ENCODE measurements at regions not wholly inside any gene's neighbourhood (a gene's known extent, or its start where the extent isn't known, plus 50 kb on each side); places are given as distances from the start of the nearest gene placed in this dataset.
"Not testable (repeated sequence)": the region's sequence is repeated elsewhere in the genome, so short reads cannot be mapped to it uniquely, and the experiment has no call there.

DNA sequence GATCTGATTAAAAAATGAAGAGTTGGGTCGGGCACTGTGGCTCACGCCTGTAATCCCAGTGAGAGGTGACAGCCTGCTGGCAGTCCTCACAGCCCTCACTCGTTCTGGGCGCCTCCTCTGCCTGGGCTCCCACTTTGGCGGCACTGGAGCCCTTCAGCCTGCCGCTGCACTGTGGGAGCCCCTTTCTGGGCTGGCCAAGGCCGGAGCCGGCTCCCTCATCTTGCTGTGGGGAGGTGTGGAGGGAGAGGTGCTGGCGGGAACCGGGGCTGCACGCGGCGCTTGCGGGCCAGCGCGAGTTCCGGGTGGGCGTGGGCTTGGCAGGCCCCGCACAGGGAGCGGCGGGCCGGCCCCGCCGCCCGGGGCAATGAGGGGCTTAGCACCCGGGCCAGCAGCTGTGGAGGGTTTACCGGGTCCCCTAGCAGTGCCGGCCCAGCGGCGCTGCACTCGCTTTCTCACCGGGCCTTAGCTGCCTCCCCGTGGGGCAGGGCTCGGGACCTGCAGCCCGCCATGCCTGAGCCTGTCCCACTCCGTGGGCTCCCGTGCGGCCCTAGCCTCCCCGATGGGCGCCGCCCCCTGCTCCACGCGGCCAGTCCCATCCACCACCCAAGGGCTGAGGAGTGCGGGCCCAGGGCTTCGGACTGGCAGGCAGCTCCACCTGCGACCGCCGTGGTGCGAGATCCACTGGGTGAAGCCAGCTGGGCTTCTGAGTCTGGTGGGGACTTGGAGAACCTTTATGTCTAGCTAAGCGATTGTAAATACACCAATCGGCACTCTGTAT, 534.1 kb upstream of the ARRDC3 start:
- H3K4me3 Mint-ChIP-seq; H3K36me3 Mint-ChIP-seq (ENCODE audit: insufficient read depth in 2 of 2); H3K27ac Mint-ChIP-seq; DNase-seq; H3K27me3 Mint-ChIP-seq (ENCODE audit: low read depth); H3K4me1 Mint-ChIP-seq (ENCODE audit: low read depth); H3K9me3 Mint-ChIP-seq; ATAC-seq (replicated peaks in 1 of 2): not testable (repeated sequence)

DNA sequence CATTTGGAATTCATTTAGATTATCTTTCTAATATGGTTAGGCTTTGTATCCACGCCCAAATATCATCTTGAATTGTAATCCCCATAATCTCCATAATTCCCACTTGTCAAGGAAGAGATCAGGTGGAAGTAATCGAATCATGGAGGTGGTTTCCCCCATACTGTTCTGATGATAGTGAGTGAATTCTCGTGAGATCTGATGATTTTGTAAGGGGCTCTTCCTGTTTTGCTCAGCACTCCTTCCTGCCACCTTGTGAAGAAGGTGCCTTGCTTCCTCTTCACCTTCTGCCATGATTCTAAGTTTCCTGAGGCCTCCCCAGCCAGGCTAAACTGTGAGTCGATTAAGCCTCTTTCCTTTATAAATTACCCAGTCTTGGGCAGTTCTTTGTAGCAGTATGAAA, 527.5 kb upstream of the ARRDC3 start:
- DNase-seq (no peak), ATAC-seq (replicated peaks in 1 of 2) (no peak)
- H3K36me3 Mint-ChIP-seq (ENCODE audit: insufficient read depth in 2 of 2): no peaks in the 10 kb centered on the region
- no peak overlapping the region for H3K27ac Mint-ChIP-seq
- H3K4me3 Mint-ChIP-seq: no peak overlapping the region
- no peaks in the 10 kb centered on the region for H3K4me1 Mint-ChIP-seq (ENCODE audit: low read depth)
- peaks cover 0 to 1% of the 10 kb centered on the region in 2 donors for H3K9me3 Mint-ChIP-seq
- H3K27me3 Mint-ChIP-seq (ENCODE audit: low read depth): no peaks in the 10 kb centered on the region

DNA sequence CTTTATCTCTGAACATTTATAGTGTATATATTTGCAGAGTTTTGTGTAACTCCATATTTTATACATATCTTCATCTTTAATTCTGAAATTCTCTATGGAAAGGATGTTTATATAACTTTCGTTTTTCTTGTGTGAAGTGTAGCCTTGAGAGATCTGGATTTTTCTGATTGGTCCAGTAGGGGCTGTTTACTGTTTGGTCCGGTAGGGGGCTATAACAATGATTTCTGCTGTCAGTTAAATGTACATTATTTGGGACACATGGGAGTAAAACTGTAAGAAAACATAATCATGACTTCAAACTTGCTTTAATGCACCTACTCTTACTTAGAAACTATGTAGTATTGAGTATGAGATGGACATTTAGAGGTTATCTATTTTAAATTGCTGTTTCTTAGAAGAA, 527.1 kb upstream of the ARRDC3 start:
- H3K4me3 Mint-ChIP-seq: no peak overlapping the region
- no peak for ATAC-seq (replicated peaks in 1 of 2)
- peaks cover 0 to 1% of the 10 kb centered on the region in 2 donors for H3K9me3 Mint-ChIP-seq
- H3K36me3 Mint-ChIP-seq (ENCODE audit: insufficient read depth in 2 of 2): no peaks in the 10 kb centered on the region
- no peaks in the 10 kb centered on the region for H3K4me1 Mint-ChIP-seq (ENCODE audit: low read depth)
- no peaks in the 10 kb centered on the region for H3K27me3 Mint-ChIP-seq (ENCODE audit: low read depth)
- no peak overlapping the region for H3K27ac Mint-ChIP-seq
- no peak for DNase-seq

DNA sequence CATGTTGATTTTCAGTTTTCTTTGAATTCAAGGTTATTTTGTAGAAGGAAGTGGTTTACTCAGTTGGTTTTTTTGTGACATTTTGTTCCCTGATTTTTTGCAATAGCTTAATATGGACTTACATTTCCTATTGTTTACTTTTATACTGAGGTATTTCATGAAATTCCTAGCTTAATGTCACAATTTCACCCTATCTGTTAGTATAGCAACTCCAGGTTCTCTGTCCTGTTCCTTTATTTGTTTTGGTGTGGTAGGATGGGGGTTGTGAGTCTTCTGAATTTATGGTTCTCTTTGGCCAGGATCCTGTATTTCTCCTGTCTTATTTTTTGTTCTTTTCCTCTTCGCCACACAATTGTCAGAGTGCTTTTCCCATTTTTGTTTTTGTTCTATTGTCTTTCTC, 523.4 kb upstream of the ARRDC3 start:
- Mint-ChIP-seq H3K27ac (no peak overlapping the region), H3K4me1 (ENCODE audit: low read depth) (no peaks in the 10 kb centered on the region), H3K9me3 (peaks cover 0 to 1% of the 10 kb centered on the region in 2 donors), H3K27me3 (ENCODE audit: low read depth) (no peaks in the 10 kb centered on the region), H3K4me3 (no peak overlapping the region), H3K36me3 (ENCODE audit: insufficient read depth in 2 of 2) (no peaks in the 10 kb centered on the region)
- DNase-seq (no peak), ATAC-seq (replicated peaks in 1 of 2) (no peak)

DNA sequence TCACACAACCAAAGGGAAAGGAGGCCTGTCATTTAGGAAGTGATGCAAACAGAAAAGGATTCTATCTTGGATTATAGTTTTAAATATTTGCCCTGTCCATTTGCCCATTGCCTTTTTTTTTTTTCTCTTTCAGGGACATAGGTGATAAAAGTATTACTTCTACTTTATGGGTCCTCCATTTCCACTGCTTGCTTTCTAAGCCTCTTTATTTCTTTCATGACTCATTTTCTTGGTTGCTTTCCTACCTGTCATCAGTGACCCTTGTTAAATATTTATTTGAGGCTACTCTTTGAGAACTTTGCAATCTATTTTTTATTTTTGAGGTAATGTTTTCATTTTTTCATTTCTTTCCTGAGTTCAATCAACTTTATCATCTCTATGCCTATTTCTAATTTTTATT, 522.9 kb upstream of the ARRDC3 start:
- H3K27me3 Mint-ChIP-seq (ENCODE audit: low read depth): no peaks in the 10 kb centered on the region
- DNase-seq (no peak), ATAC-seq (replicated peaks in 1 of 2) (no peak)
- H3K4me3 Mint-ChIP-seq: no peak overlapping the region
- no peaks in the 10 kb centered on the region for H3K4me1 Mint-ChIP-seq (ENCODE audit: low read depth)
- H3K27ac Mint-ChIP-seq: no peak overlapping the region
- H3K36me3 Mint-ChIP-seq (ENCODE audit: insufficient read depth in 2 of 2): no peaks in the 10 kb centered on the region
- H3K9me3 Mint-ChIP-seq: peaks cover 0 to 1% of the 10 kb centered on the region in 2 donors

DNA sequence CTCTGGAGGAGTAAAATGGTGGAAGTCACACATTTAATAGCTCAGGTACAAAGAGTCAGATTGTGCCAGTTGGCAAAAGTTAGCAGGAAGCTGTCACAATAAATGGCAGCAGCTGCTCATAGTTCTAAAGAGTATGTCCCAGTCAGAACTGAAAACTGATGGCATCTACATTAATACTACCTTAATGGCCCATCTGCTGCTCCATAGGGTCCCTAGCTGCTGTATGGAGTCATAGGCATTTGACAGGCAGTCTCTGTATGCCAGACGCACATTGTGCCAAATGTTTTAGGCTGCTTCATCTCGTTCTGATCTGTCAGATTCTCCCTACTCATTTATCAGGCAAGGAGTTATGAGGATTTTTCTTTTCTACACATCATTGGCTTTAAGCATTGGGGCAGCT, 515.8 kb upstream of the ARRDC3 start:
- Mint-ChIP-seq H3K9me3 (peaks cover 0 to 1% of the 10 kb centered on the region in 2 donors), H3K4me3 (no peak overlapping the region), H3K27me3 (ENCODE audit: low read depth) (no peaks in the 10 kb centered on the region), H3K27ac (no peak overlapping the region), H3K36me3 (ENCODE audit: insufficient read depth in 2 of 2) (no peaks in the 10 kb centered on the region), H3K4me1 (ENCODE audit: low read depth) (no peaks in the 10 kb centered on the region)
- DNase-seq: no peak
- no peak for ATAC-seq (replicated peaks in 1 of 2)

DNA sequence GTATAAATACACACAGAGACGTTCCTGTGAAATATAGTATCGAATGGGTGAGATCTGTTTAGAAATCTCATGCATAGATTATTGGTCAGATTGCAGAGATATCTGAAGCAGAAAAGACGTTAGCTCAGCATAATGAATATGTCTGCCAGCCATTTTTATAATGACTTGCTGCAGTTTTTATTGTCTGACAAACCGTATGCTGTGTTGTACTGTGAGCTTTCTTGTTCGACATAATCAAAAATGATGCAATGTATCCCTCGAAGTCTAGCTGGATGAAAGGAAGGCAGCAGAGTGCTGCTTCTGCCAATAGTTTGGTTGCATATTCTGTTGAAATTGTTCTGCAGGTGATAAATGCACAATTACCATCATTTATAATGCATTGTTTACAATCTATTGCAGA, 514.9 kb upstream of the ARRDC3 start:
- peaks cover 0 to 1% of the 10 kb centered on the region in 2 donors for H3K9me3 Mint-ChIP-seq
- H3K27ac Mint-ChIP-seq: no peak overlapping the region
- H3K4me3 Mint-ChIP-seq: no peak overlapping the region
- DNase-seq (no peak), ATAC-seq (replicated peaks in 1 of 2) (no peak)
- no peaks in the 10 kb centered on the region for H3K36me3 Mint-ChIP-seq (ENCODE audit: insufficient read depth in 2 of 2)
- H3K4me1 Mint-ChIP-seq (ENCODE audit: low read depth): no peaks in the 10 kb centered on the region
- no peaks in the 10 kb centered on the region for H3K27me3 Mint-ChIP-seq (ENCODE audit: low read depth)

DNA sequence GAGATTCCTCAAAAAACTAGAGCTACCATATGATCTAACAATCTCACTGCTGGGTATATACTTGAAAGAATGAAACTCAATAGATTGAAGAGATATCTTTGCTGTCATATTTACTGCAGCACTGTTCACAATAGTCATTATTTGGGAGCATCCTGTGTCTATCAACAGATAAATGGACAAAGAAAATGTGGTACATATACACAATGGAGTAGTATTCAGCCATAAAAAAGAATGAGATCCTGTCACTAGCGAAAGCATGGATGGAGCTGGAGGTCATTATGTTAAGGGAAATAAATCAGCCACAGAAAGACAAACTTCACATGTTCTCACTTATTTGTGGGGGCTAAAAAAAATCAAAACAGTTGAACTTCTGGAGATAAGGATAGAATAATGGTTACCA, 505.7 kb upstream of the ARRDC3 start:
- Mint-ChIP-seq H3K4me1 (ENCODE audit: low read depth) (no peaks in the 10 kb centered on the region), H3K27me3 (ENCODE audit: low read depth) (no peaks in the 10 kb centered on the region), H3K27ac (no peak overlapping the region), H3K36me3 (ENCODE audit: insufficient read depth in 2 of 2) (no peaks in the 10 kb centered on the region), H3K4me3 (no peak overlapping the region), H3K9me3 (peaks cover 0 to 4% of the 10 kb centered on the region in 2 donors)
- ATAC-seq (replicated peaks in 1 of 2): no peak
- DNase-seq: no peak

DNA sequence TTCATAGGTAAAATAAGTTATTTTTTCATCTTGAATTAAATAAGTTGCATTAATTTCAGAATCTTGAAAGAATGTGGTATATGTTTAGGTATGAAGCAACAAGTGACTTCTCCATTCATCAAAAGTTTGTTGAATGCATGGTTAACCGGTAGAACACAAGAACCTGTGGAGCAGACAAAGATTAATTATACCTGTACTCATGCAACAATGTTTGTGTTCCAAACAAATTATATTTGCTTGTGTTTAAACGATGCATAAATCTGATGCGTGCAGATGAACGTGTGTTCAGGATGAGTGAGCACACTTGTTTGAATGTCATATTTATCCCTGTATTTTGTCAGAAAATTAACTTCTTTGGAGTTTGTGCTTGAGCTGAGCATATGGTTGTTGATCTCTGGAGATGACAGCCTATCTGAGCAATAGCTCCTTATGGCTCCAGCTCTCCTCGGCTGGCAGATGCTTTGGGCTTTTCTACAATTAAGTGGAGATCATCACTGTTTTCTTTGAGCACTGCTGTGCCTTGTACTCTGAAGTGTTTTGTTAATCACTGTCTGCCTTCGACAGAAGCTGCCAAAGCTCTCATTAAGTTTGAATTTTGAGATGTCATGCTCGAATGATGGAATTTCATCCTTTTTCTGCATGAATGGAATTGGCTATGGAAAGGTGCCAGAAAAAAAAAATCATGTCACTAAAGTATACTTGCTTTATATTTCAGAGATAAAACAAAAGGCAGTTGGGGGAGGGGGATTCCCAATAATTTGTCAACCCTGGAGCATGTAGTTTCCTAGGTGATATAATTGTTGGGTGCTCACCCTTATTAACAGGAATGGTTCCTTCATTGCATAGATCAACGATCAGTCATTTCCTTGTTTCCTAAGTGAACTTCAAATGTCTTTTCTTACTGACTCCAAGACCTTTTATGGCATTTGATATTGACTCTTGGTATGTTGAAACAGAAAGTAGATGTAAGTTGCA, 502.5 kb upstream of the ARRDC3 start:
- H3K27me3 Mint-ChIP-seq (ENCODE audit: low read depth): no peaks in the 10 kb centered on the region
- no peak for DNase-seq

DNA sequence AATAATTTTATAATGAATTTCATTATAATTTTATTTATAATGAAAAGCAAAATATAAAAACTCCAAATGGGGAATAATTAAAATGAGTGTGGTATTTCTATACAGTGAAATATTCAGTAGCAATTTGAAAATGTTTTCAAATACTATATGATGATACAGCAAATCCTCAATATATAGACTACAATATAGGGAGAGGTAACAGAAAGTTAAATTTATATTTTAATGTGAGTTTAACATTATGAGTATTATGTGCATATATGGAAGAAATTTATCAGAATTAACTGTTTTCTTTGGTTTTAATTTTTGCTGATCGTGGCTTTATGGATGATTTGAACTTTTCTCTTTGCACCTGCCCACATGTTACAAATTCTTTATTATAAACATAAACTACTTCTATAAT, 500.9 kb upstream of the ARRDC3 start:
- H3K9me3 Mint-ChIP-seq: peaks cover 5 to 8% of the 10 kb centered on the region in 2 donors

More for the DNA sequence above, 502.5 kb upstream of the ARRDC3 start:
- Mint-ChIP-seq H3K4me3 (no peak overlapping the region), H3K27ac (no peak overlapping the region), H3K4me1 (ENCODE audit: low read depth) (no peaks in the 10 kb centered on the region), H3K36me3 (ENCODE audit: insufficient read depth in 2 of 2) (no peaks in the 10 kb centered on the region), H3K9me3 (peaks cover 1 to 4% of the 10 kb centered on the region in 2 donors)
- no peak for ATAC-seq (replicated peaks in 1 of 2)

DNA sequence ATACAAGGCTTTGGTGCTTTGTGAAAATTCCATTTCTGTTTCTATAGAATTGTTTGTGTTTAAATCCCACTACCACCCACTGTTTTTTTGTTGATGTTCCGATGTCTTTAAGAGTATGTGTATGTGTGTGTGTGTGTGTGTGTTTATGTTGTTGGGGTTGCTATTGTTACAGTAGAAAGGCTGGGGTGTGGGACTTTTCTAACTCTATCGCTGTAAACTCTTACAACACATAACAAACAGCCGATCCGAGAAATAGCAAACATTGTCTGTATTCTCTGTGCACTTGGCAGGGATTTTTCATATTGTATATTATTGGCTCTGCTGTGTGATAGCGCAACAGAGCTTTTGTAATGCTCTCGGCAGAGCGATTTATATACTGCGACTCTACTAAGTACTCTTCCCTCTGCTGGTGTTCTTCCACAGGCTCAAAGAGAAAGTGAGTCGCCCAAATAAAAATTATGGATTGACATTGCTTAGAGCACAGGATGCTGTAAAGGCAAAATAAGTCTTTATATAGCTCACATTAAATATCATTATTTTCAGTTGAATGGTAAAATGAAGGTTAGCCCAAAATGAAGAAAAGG, 492.2 kb upstream of the ARRDC3 start:
- ATAC-seq (replicated peaks in 1 of 2) (no peak), DNase-seq (no peak)
- H3K4me1 Mint-ChIP-seq (ENCODE audit: low read depth): no peaks in the 10 kb centered on the region
- H3K36me3 Mint-ChIP-seq (ENCODE audit: insufficient read depth in 2 of 2): no peaks in the 10 kb centered on the region
- no peak overlapping the region for H3K4me3 Mint-ChIP-seq
- no peaks in the 10 kb centered on the region for H3K27me3 Mint-ChIP-seq (ENCODE audit: low read depth)
- H3K27ac Mint-ChIP-seq: no peak overlapping the region
- peaks cover 2 to 4% of the 10 kb centered on the region in 2 donors for H3K9me3 Mint-ChIP-seq

More for the DNA sequence above, 500.9 kb upstream of the ARRDC3 start:
- Mint-ChIP-seq H3K36me3 (ENCODE audit: insufficient read depth in 2 of 2) (no peaks in the 10 kb centered on the region), H3K4me1 (ENCODE audit: low read depth) (no peaks in the 10 kb centered on the region), H3K27ac (no peak overlapping the region), H3K4me3 (no peak overlapping the region), H3K27me3 (ENCODE audit: low read depth) (no peaks in the 10 kb centered on the region)
- ATAC-seq (replicated peaks in 1 of 2): no peak
- DNase-seq: no peak

DNA sequence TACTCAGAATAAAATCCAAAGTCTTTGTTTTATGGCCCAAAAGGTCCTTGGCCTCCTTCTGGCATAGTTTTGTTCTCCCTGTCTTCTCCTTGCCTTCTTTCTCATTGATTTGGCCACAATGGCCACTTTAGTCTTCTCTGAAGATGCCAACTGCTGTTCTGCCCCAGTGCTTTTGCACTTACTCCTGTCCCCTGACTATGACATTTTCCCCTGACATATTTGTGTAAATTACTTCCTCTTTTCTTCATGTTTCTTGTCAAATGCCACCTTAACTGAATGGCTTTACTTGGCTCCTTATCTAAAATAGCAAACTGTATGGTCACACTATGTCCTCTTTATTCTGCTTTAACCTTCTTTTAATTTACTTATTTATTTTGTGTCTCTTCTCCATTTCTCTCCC, 484.7 kb upstream of the ARRDC3 start:
- Mint-ChIP-seq H3K4me3 (no peak overlapping the region), H3K27ac (no peak overlapping the region), H3K36me3 (ENCODE audit: insufficient read depth in 2 of 2) (no peaks in the 10 kb centered on the region), H3K9me3 (peaks cover 0 to 2% of the 10 kb centered on the region in 2 donors), H3K27me3 (ENCODE audit: low read depth) (no peaks in the 10 kb centered on the region), H3K4me1 (ENCODE audit: low read depth) (no peaks in the 10 kb centered on the region)
- ATAC-seq (replicated peaks in 1 of 2) (no peak), DNase-seq (no peak)

DNA sequence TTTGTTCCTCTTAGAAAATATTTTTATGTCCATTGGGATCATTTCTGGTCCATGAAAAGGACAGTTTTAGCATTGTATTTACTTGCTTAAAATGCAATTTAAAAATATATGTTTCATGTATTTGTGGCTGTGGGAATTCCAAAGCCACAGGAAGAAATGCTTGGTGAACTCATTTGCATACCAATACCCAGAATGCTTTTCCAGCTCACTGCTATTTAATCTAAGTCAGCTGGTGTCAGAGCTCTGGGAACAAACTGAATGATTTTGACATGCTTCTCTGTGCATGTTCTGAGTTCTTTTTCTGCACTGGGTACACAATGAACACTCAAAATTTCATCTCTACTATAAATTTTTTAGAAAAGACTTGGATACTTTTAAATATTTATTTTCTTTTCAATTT, 482.8 kb upstream of the ARRDC3 start:
- Mint-ChIP-seq H3K27me3 (ENCODE audit: low read depth) (no peaks in the 10 kb centered on the region), H3K4me1 (ENCODE audit: low read depth) (no peaks in the 10 kb centered on the region), H3K36me3 (ENCODE audit: insufficient read depth in 2 of 2) (no peaks in the 10 kb centered on the region), H3K4me3 (no peak overlapping the region), H3K9me3 (peaks cover 0 to 2% of the 10 kb centered on the region in 2 donors), H3K27ac (no peak overlapping the region)
- ATAC-seq (replicated peaks in 1 of 2) (no peak), DNase-seq (no peak)
